HepG2 (cell line): ENCODE measurements at regions not wholly inside any gene's neighbourhood (a gene's known extent, or its start where the extent isn't known, plus 50 kb on each side); places are given as distances from the start of the nearest gene placed in this dataset.

Source experiments
- ATAC-seq: fragments of 200-7000 bp; cut with Tn5 transposase; 3 replicates; pipeline ENCODE4 v1.9.1; 2020; ENCODE audit warnings: mild to moderate bottlenecking, moderate library complexity
- BruUV-seq: library from RNA; stranded (reverse); fragments of 400-500 nt; replicated peaks from 2 replicates; lab custom pipeline; 2021; lab: Mats Ljungman, UMichigan
- CTCF ChIA-PET: fragments of 300-600 bp; formaldehyde crosslinking; extraction: SDS; loops from one replicate; lab custom pipeline; 2021; ENCODE audit warnings: low total read pairs, inconsistent platforms, low intra/inter-chr PET ratio; lab: Yijun Ruan, JAX
- POLR2A ChIA-PET: fragments of 350-600 bp; sonication (Branson Sonifier 250); formaldehyde crosslinking; loops from one replicate; lab custom pipeline; 2020; ENCODE audit warnings: antibody characterized with exemption, inconsistent platforms; lab: Yijun Ruan, JAX
- DNase-seq: peaks from one replicate; pipeline ENCODE4 v3.0.0-alpha.2; 2015; ENCODE audit warnings: low spot score
- FAIRE-seq: peaks from 3 replicates; lab custom pipeline; 2011; peaks lifted over from hg19 to GRCh38; lab: Jason Lieb, UNC
- H2AFZ ChIP-seq: one replicate; pipeline ENCODE4 v1.6.1; 2011; ENCODE audit warnings: low read length, inconsistent platforms
- H3K27ac ChIP-seq: fragments of 300-600 bp; 3 replicates; pipeline ENCODE4 v1.8.0; 2011; ENCODE audit warnings: mixed run types, mild to moderate bottlenecking, mixed read lengths, low read length, inconsistent platforms; ENCODE audit not compliant: insufficient read depth; ENCODE audit errors: extremely low read length
- H3K27me3 ChIP-seq, 2 experiments: fragments of 200-600 bp in 1 of 2; 2 replicates in 1 of 2; 3 replicates in 1 of 2; pipeline versions ENCODE4 v1.6.0 to v1.8.0; 2011; ENCODE audit warnings: low read length in 2 of 2, mild to moderate bottlenecking in 2 of 2, moderate library complexity in 2 of 2, inconsistent platforms in 1 of 2; ENCODE audit not compliant: insufficient read depth in 2 of 2, control insufficient read depth in 1 of 2
- H3K36me3 ChIP-seq, 2 experiments: fragments of 200-600 bp in 1 of 2; replicated peaks in 1 of 2; 2 replicates in 1 of 2; 3 replicates in 1 of 2; pipeline versions ENCODE4 v1.5.1 to v1.8.0; 2011; ENCODE audit warnings: low read length in 2 of 2, inconsistent platforms in 1 of 2; ENCODE audit not compliant: insufficient read depth in 2 of 2, control insufficient read depth in 1 of 2
- H3K4me1 ChIP-seq: 2 replicates; pipeline ENCODE4 v1.5.1; 2012; ENCODE audit warnings: low read length, inconsistent platforms; ENCODE audit not compliant: insufficient read depth
- H3K4me2 ChIP-seq: 2 replicates; pipeline ENCODE4 v1.6.0; 2011; ENCODE audit warnings: low read depth, low read length, inconsistent platforms
- H3K4me3 ChIP-seq, 3 experiments: fragments of 200-600 bp in 1 of 3; sonication (generic), shearing (Covaris generic) in 1 of 3; replicated peaks in 1 of 3; 2 replicates each; pipeline ENCODE4 v1.5.1; 2011 to 2016; ENCODE audit warnings: low read length in 3 of 3, inconsistent platforms in 2 of 3, low read depth in 2 of 3, mild to moderate bottlenecking in 2 of 3, control low read depth in 1 of 3, mixed read lengths in 1 of 3; ENCODE audit not compliant: insufficient read depth in 1 of 3
- H3K79me2 ChIP-seq: one replicate; pipeline ENCODE4 v1.6.1; 2011; ENCODE audit warnings: low read length, inconsistent platforms; ENCODE audit not compliant: insufficient read depth
- H3K9ac ChIP-seq: 2 replicates; pipeline ENCODE4 v1.6.0; 2011; ENCODE audit warnings: mild to moderate bottlenecking, low read depth, low read length, inconsistent platforms; ENCODE audit not compliant: insufficient read depth
- H3K9me3 ChIP-seq: 2 replicates; pipeline ENCODE4 v1.5.1; 2012; ENCODE audit warnings: mild to moderate bottlenecking, low read length
- H4K20me1 ChIP-seq: 2 replicates; pipeline ENCODE4 v1.6.0; 2011; ENCODE audit warnings: inconsistent platforms, mild to moderate bottlenecking, low read length, moderate library complexity; ENCODE audit not compliant: insufficient read depth
- RORA ChIP-seq: sonication (generic); formaldehyde crosslinking; IDR thresholded peaks from 2 replicates; pipeline ENCODE4 v1.5.0; 2020; ENCODE audit warnings: mild to moderate bottlenecking, missing genetic modification reagents, moderate library complexity
- ZFY ChIP-seq: sonication (generic); formaldehyde crosslinking; IDR thresholded peaks from 2 replicates; pipeline ENCODE4 v1.4.0; 2020; ENCODE audit warnings: missing genetic modification reagents
- ZNF160 ChIP-seq: sonication (generic); formaldehyde crosslinking; IDR thresholded peaks from 2 replicates; pipeline ENCODE4 v1.8.0; 2022; ENCODE audit warnings: mild to moderate bottlenecking, inconsistent platforms, missing genetic modification reagents
- ZNF17 ChIP-seq: sonication (generic); formaldehyde crosslinking; IDR thresholded peaks from 2 replicates; pipeline ENCODE4 v1.5.0; 2020; ENCODE audit warnings: mild to moderate bottlenecking, missing genetic modification reagents
- ZNF180 ChIP-seq: sonication (generic); formaldehyde crosslinking; IDR thresholded peaks from 2 replicates; pipeline ENCODE4 v1.4.0; 2020; ENCODE audit warnings: low read depth, missing genetic modification reagents, borderline replicate concordance
- WGBS: methylation state at CpG from one replicate; pipeline ENCODE4 v1.1.6; 2017; ENCODE audit warnings: low lambda C conversion rate; 5-methylcytosine and 5-hydroxymethylcytosine counted together
- in situ Hi-C: cut with HindIII; loops from 2 replicates; pipeline ENCODE4 v1.10.0; 2017; ENCODE audit warnings: low pct_unique_long_range_greater_than_20kb; ENCODE audit not compliant: extremely low pct_ligation_motif_present
- intact Hi-C: fragments of 100-400 bp; cut with micrococcal nuclease; formaldehyde crosslinking; loops from one replicate; pipeline ENCODE4 v1.10.0; 2022; ENCODE audit not compliant: unreplicated experiment
- TF ChIP-seq, protein P1 (sequence below): fragments of 450-650 bp; IDR thresholded peaks from 2 replicates; pipeline ENCODE4 v1.6.1; 2016

- Histone ChIP-seq H3K9ac (no peak overlapping the region), H3K4me1 (no peaks in the 10 kb centered on the region), H3K36me3 (no peaks in the 10 kb centered on the region), H3K4me2 (no peak overlapping the region), H2AFZ (no peak overlapping the region), H3K9me3 (no peaks in the 10 kb centered on the region), H4K20me1 (no peaks in the 10 kb centered on the region), H3K4me3 (no peak overlapping the region), H3K27ac (no peak overlapping the region), H3K79me2 (no peaks in the 10 kb centered on the region), H3K27me3 (no peaks in the 10 kb centered on the region; a peak in 1 of 5 replicates)
- DNase-seq (no peak), ATAC-seq (no peak), FAIRE-seq (no peak)
- BruUV-seq: no TSS peak
- POLR2A ChIA-PET: no interaction called here
- in situ Hi-C loops: loop anchor here (25.0 kb wide), 1 partner anchor 538 kb away; no protein-coding TSS in a partner anchor
- intact Hi-C loops: no loop called here
- TF ChIP-seq ZNF17 (CRISPR knock-in tag) (no peak), RORA (no peak), ZNF160 (CRISPR knock-in tag) (no peak)
- WGBS: 1% methylated on average over 4 of the region's 4 CpGs
- CTCF ChIA-PET: no interaction called here
Measured at GRCh38 chr4:79048878-79049277, 109.6 kb upstream of the PAQR3 start.

DNA sequence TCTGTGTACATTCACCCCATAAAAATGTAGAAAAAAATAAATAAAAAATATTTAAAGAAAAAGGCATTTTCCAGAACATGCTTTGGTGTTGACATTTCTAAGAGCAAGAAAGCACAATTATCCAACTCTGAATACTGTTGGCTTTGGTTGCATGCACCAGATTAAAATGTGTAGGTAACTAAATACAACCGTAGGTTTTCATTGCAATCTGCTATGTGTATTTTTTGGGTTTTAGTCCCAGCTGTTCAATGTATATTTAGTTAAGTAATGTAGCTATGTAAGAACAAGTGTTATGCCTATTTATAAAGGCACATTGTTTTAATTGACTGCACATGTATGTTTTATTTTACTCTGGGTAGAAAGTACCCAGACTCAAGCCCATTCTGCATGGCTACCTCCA lies 108.1 kb upstream of the PAQR3 start:
- Histone ChIP-seq H4K20me1 (no peaks in the 10 kb centered on the region), H3K36me3 (no peaks in the 10 kb centered on the region), H3K4me3 (no peak overlapping the region), H3K9me3 (no peaks in the 10 kb centered on the region), H3K4me2 (no peak overlapping the region), H3K27ac (no peak overlapping the region), H3K27me3 (no peaks in the 10 kb centered on the region; a peak in 1 of 5 replicates), H2AFZ (no peak overlapping the region), H3K4me1 (no peaks in the 10 kb centered on the region), H3K9ac (no peak overlapping the region), H3K79me2 (no peaks in the 10 kb centered on the region)
- ChIA-PET POLR2A (no interaction called here), CTCF (no interaction called here)
- BruUV-seq: no TSS peak
- ATAC-seq (no peak), DNase-seq (no peak), FAIRE-seq (no peak)
- 4% methylated on average over 1 of the region's 1 CpG for WGBS
- TF ChIP-seq ZFY (no peak), ZNF180 (CRISPR knock-in tag) (no peak)
- TF ChIP-seq, protein P1, sequence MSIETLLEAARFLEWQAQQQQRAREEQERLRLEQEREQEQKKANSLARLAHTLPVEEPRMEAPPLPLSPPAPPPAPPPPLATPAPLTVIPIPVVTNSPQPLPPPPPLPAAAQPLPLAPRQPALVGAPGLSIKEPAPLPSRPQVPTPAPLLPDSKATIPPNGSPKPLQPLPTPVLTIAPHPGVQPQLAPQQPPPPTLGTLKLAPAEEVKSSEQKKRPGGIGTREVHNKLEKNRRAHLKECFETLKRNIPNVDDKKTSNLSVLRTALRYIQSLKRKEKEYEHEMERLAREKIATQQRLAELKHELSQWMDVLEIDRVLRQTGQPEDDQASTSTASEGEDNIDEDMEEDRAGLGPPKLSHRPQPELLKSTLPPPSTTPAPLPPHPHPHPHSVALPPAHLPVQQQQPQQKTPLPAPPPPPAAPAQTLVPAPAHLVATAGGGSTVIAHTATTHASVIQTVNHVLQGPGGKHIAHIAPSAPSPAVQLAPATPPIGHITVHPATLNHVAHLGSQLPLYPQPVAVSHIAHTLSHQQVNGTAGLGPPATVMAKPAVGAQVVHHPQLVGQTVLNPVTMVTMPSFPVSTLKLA: peak; percentile 16; the same call in 1 of the 2 replicates
- intact Hi-C loops: no loop called here
- in situ Hi-C loops: loop anchor here (25.0 kb wide), 1 partner anchor 540 kb away; no protein-coding TSS in a partner anchor
